Esophagus muscularis mucosa (tissue), 3 donors: ENCODE measurements at regions not wholly inside any gene's neighbourhood (a gene's known extent, or its start where the extent isn't known, plus 50 kb on each side); places are given as distances from the start of the nearest gene placed in this dataset.

Source experiments
- CTCF ChIP-seq, 3 experiments: fragments of 200-600 bp in 2 of 3; fragments of 450-650 bp in 1 of 3; sonication (generic) in 2 of 3; IDR thresholded peaks; one replicate each; pipeline ENCODE4 v1.5.1; 2017 to 2019; ENCODE audit warnings: antibody characterized with exemption in 3 of 3, mild to moderate bottlenecking in 2 of 3, moderate library complexity in 1 of 3
- EP300 ChIP-seq: sonication (generic); formaldehyde crosslinking; IDR thresholded peaks from one replicate; pipeline ENCODE4 v1.6.1; 2017; ENCODE audit warnings: antibody characterized with exemption

GRCh38 chr1:47522935-47523834, 85.3 kb downstream of the FOXD2 start:
- no peak for TF ChIP-seq CTCF (IDR thresholded peaks at IDR 0.05)
- no peak for TF ChIP-seq EP300
